IMR-90 (cell line): ENCODE measurements at regions not wholly inside any gene's neighbourhood (a gene's known extent, or its start where the extent isn't known, plus 50 kb on each side); places are given as distances from the start of the nearest gene placed in this dataset.

ENCODE experiments used
- TF ChIP-seq, protein P1 (sequence below): conservative IDR thresholded peaks from 2 replicates; pipeline ENCODE4 v1.5.1; 2012; ENCODE audit warnings: mild to moderate bottlenecking, low read depth, low read length, improper control_type of control experiment
- TF ChIP-seq, protein P2 (sequence below): fragments of 150-350 bp; IDR thresholded peaks from 2 replicates; pipeline ENCODE4 v1.6.1; 2016; ENCODE audit warnings: low read depth, mild to moderate bottlenecking, low read length, moderate library complexity, borderline replicate concordance

DNA sequence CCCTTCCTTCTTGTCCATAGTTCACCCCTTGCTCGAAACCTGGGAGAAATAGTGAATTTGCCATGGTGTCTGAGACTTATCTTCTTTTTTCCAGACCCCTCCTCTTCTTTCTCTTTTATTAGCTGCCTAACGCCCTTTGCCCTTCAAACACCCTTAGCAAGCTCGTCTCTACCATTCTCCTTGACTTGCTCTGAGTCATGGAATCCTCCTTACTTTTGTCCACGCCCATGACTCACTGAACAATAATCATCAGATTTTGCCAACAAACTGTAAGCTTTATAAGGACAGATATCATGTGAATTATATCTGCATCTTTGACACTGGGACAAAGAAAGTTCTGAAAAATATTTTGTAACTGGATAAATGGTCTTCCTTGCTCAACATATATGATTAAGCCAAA, 67.1 kb upstream of the CNTNAP5 start:
- TF ChIP-seq, protein P1, sequence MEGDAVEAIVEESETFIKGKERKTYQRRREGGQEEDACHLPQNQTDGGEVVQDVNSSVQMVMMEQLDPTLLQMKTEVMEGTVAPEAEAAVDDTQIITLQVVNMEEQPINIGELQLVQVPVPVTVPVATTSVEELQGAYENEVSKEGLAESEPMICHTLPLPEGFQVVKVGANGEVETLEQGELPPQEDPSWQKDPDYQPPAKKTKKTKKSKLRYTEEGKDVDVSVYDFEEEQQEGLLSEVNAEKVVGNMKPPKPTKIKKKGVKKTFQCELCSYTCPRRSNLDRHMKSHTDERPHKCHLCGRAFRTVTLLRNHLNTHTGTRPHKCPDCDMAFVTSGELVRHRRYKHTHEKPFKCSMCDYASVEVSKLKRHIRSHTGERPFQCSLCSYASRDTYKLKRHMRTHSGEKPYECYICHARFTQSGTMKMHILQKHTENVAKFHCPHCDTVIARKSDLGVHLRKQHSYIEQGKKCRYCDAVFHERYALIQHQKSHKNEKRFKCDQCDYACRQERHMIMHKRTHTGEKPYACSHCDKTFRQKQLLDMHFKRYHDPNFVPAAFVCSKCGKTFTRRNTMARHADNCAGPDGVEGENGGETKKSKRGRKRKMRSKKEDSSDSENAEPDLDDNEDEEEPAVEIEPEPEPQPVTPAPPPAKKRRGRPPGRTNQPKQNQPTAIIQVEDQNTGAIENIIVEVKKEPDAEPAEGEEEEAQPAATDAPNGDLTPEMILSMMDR: no peak
- TF ChIP-seq, protein P2, sequence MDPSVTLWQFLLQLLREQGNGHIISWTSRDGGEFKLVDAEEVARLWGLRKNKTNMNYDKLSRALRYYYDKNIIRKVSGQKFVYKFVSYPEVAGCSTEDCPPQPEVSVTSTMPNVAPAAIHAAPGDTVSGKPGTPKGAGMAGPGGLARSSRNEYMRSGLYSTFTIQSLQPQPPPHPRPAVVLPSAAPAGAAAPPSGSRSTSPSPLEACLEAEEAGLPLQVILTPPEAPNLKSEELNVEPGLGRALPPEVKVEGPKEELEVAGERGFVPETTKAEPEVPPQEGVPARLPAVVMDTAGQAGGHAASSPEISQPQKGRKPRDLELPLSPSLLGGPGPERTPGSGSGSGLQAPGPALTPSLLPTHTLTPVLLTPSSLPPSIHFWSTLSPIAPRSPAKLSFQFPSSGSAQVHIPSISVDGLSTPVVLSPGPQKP: no peak
